H1 (cell line): ENCODE measurements at regions not wholly inside any gene's neighbourhood (a gene's known extent, or its start where the extent isn't known, plus 50 kb on each side); places are given as distances from the start of the nearest gene placed in this dataset.

ENCODE experiments used
- CTCF ChIA-PET: fragments of 300-600 bp; sonication (Branson Sonifier 250); formaldehyde crosslinking; loops from one replicate; lab custom pipeline; 2021; ENCODE audit not compliant: partially characterized antibody; lab: Charles Lee
- POLR2A ChIA-PET: fragments of 300-600 bp; sonication (Branson Sonifier 250); formaldehyde crosslinking; loops from one replicate; lab custom pipeline; 2021; ENCODE audit warnings: inconsistent platforms; ENCODE audit not compliant: partially characterized antibody; lab: Charles Lee
- DNase-seq, 2 experiments: peaks; one replicate each; pipeline versions ENCODE4 v3.0.0 to v3.0.0-alpha.2; 2010 to 2022; ENCODE audit warnings: low spot score in 2 of 2, low read depth in 1 of 2, mixed read lengths in 1 of 2
- FAIRE-seq: peaks from 2 replicates; lab custom pipeline; 2011; peaks lifted over from hg19 to GRCh38; lab: Jason Lieb, UNC
- H2AFZ ChIP-seq: 2 replicates; pipeline ENCODE4 v1.8.1; 2012; ENCODE audit warnings: low read length, inconsistent platforms
- H2AK5ac ChIP-seq: 2 replicates; pipeline ENCODE4 v1.6.1; 2013; ENCODE audit warnings: low read depth, low read length
- H2BK120ac ChIP-seq: replicated peaks from 2 replicates; pipeline ENCODE3; 2013; ENCODE audit warnings: low read depth, low read length, inconsistent platforms
- H2BK12ac ChIP-seq: 2 replicates; pipeline ENCODE4 v1.6.1; 2013; ENCODE audit warnings: low read depth, low read length
- H2BK15ac ChIP-seq: 2 replicates; pipeline ENCODE4 v1.6.1; 2013; ENCODE audit warnings: low read length
- H2BK20ac ChIP-seq: 2 replicates; pipeline ENCODE4 v1.6.1; 2013; ENCODE audit warnings: low read length
- H2BK5ac ChIP-seq: 2 replicates; pipeline ENCODE4 v1.6.1; 2013; ENCODE audit warnings: low read depth, low read length
- H3K14ac ChIP-seq: 2 replicates; pipeline ENCODE4 v1.6.1; 2013; ENCODE audit warnings: inconsistent platforms; ENCODE audit not compliant: insufficient read length
- H3K18ac ChIP-seq: 2 replicates; pipeline ENCODE4 v1.6.1; 2013; ENCODE audit warnings: low read length; ENCODE audit errors: extremely low read depth
- H3K23ac ChIP-seq: 2 replicates; pipeline ENCODE4 v1.6.1; 2013; ENCODE audit warnings: inconsistent platforms; ENCODE audit not compliant: insufficient read length
- H3K23me2 ChIP-seq: 2 replicates; pipeline ENCODE4 v1.6.1; 2013; ENCODE audit warnings: low read depth, low read length
- H3K27ac ChIP-seq: 2 replicates; pipeline ENCODE4 v1.6.1; 2011; ENCODE audit warnings: low read depth, low read length, inconsistent platforms
- H3K27me3 ChIP-seq, 4 experiments: replicated peaks in 1 of 4; 1 replicate in 1 of 4; 2 replicates in 3 of 4; pipeline versions ENCODE4 v1.6.1 to v1.8.1; 2011 to 2013; ENCODE audit warnings: low read length in 3 of 4, mild to moderate bottlenecking in 3 of 4, inconsistent platforms in 2 of 4, mixed read lengths in 2 of 4, moderate library complexity in 1 of 4; ENCODE audit not compliant: control insufficient read depth in 3 of 4, insufficient read depth in 3 of 4; ENCODE audit errors: extremely low read depth in 1 of 4
- H3K36me3 ChIP-seq, 4 experiments: 2 replicates each; pipeline versions ENCODE4 v1.6.1 to v1.8.1; 2011 to 2013; ENCODE audit warnings: mild to moderate bottlenecking in 4 of 4, low read length in 3 of 4, moderate library complexity in 2 of 4, control low read depth in 1 of 4, inconsistent platforms in 1 of 4; ENCODE audit not compliant: insufficient read depth in 4 of 4, control insufficient read depth in 2 of 4
- H3K4ac ChIP-seq: replicated peaks from 2 replicates; pipeline ENCODE3; 2013; ENCODE audit warnings: low read length, low read depth, mixed read lengths, inconsistent platforms; ENCODE audit not compliant: insufficient read length
- H3K4me1 ChIP-seq, 4 experiments: replicated peaks in 1 of 4; 1 replicate in 1 of 4; 2 replicates in 3 of 4; pipeline versions ENCODE4 v1.6.1 to v1.8.1; 2011 to 2013; ENCODE audit warnings: low read length in 3 of 4, inconsistent platforms in 2 of 4, mixed read lengths in 1 of 4; ENCODE audit not compliant: insufficient read depth in 4 of 4, control insufficient read depth in 3 of 4
- H3K4me2 ChIP-seq, 2 experiments: 2 replicates each; pipeline versions ENCODE4 v1.6.1 to v1.8.1; 2011 to 2013; ENCODE audit warnings: low read depth in 2 of 2, low read length in 2 of 2, control low read depth in 1 of 2, inconsistent platforms in 1 of 2, mild to moderate bottlenecking in 1 of 2; ENCODE audit not compliant: insufficient read depth in 1 of 2
- H3K4me3 ChIP-seq, 4 experiments: fragments of 200-600, 300-600 bp in 1 of 4; sonication (generic), shearing (Covaris generic), sonication (Bioruptor Twin) in 1 of 4; 2 replicates each; pipeline versions ENCODE4 v1.5.1 to v1.8.1; 2011 to 2016; ENCODE audit warnings: low read length in 4 of 4, low read depth in 3 of 4, control low read depth in 2 of 4, inconsistent platforms in 2 of 4, mild to moderate bottlenecking in 2 of 4, mixed read lengths in 1 of 4, moderate library complexity in 1 of 4; ENCODE audit not compliant: insufficient read depth in 2 of 4; ENCODE audit errors: extremely low read depth in 1 of 4
- H3K56ac ChIP-seq: replicated peaks from 2 replicates; pipeline ENCODE3; 2013; ENCODE audit warnings: low read depth, mild to moderate bottlenecking, mixed read lengths, low read length, inconsistent platforms; ENCODE audit not compliant: insufficient read length
- H3K79me1 ChIP-seq: 2 replicates; pipeline ENCODE4 v1.6.1; 2013; ENCODE audit warnings: low read depth, low read length, control low read depth
- H3K79me2 ChIP-seq, 2 experiments: 2 replicates each; pipeline versions ENCODE4 v1.6.1 to v1.8.1; 2012 to 2013; ENCODE audit warnings: low read length in 2 of 2, mild to moderate bottlenecking in 2 of 2, inconsistent platforms in 1 of 2; ENCODE audit not compliant: insufficient read depth in 2 of 2, control insufficient read depth in 1 of 2
- H3K9ac ChIP-seq, 4 experiments: replicated peaks in 1 of 4; 1 replicate in 1 of 4; 2 replicates in 3 of 4; pipeline versions ENCODE4 v1.6.1 to v1.8.1; 2011 to 2013; ENCODE audit warnings: low read depth in 3 of 4, low read length in 3 of 4, control low read depth in 2 of 4, mild to moderate bottlenecking in 2 of 4, moderate library complexity in 2 of 4, inconsistent platforms in 1 of 4; ENCODE audit errors: extremely low read depth in 1 of 4
- H3K9me3 ChIP-seq, 2 experiments: 2 replicates each; pipeline versions ENCODE4 v1.6.1 to v1.8.1; 2012 to 2013; ENCODE audit warnings: mild to moderate bottlenecking in 2 of 2, moderate library complexity in 2 of 2, control low read depth in 1 of 2, inconsistent platforms in 1 of 2, low read depth in 1 of 2, low read length in 1 of 2, mixed read lengths in 1 of 2; ENCODE audit not compliant: insufficient read depth in 2 of 2
- H4K20me1 ChIP-seq, 2 experiments: replicated peaks in 1 of 2; 2 replicates each; pipeline versions ENCODE3 to v1.8.1; 2011 to 2013; ENCODE audit warnings: inconsistent platforms in 2 of 2, low read length in 2 of 2, mild to moderate bottlenecking in 1 of 2; ENCODE audit not compliant: insufficient read depth in 2 of 2, control insufficient read depth in 1 of 2
- H4K5ac ChIP-seq: 2 replicates; pipeline ENCODE4 v1.6.1; 2013; ENCODE audit warnings: low read length, low read depth, mixed read lengths, inconsistent platforms; ENCODE audit not compliant: insufficient read length
- H4K8ac ChIP-seq: 2 replicates; pipeline ENCODE4 v1.8.0; 2013; ENCODE audit warnings: mild to moderate bottlenecking, moderate library complexity, low read length, inconsistent platforms; ENCODE audit not compliant: insufficient read depth; ENCODE audit errors: extremely low read depth
- H4K91ac ChIP-seq: replicated peaks from 2 replicates; pipeline ENCODE3; 2013; ENCODE audit warnings: low read length, mixed read lengths, inconsistent platforms; ENCODE audit not compliant: insufficient read length
- ASH2L ChIP-seq: fragments of 200-600, 300-600 bp; sonication (generic); IDR thresholded peaks from one replicate; pipeline ENCODE4 v1.7.1; 2017; ENCODE audit warnings: low read length
- CBX5 ChIP-seq: fragments of 300-800, 300-1000 bp; sonication (generic); IDR thresholded peaks from 2 replicates; pipeline ENCODE4 v1.7.1; 2016; ENCODE audit warnings: antibody characterized with exemption, low read length, low read depth
- CBX8 ChIP-seq: fragments of 300-800, 300-1000 bp; sonication (generic); IDR thresholded peaks from 2 replicates; pipeline ENCODE4 v1.7.1; 2016; ENCODE audit warnings: low read depth, low read length, borderline replicate concordance
- CEBPB ChIP-seq: IDR thresholded peaks from 2 replicates; pipeline ENCODE4 v1.6.1; 2012; ENCODE audit warnings: low read depth, low read length
- CHD2 ChIP-seq: IDR thresholded peaks from 2 replicates; pipeline ENCODE4 v1.6.1; 2012; ENCODE audit warnings: low read length, improper control_type of control experiment
- EZH2 ChIP-seq: fragments of 200-600 bp; sonication (generic); IDR thresholded peaks from 2 replicates; pipeline ENCODE4 v1.7.1; 2012; ENCODE audit warnings: low read depth, mild to moderate bottlenecking, moderate library complexity, low read length, inconsistent platforms; ENCODE audit not compliant: severe bottlenecking
- GTF2F1 ChIP-seq: IDR thresholded peaks from 2 replicates; pipeline ENCODE4 v1.6.1; 2012; ENCODE audit warnings: low read depth, low read length, improper control_type of control experiment, borderline replicate concordance
- KDM4A ChIP-seq: IDR thresholded peaks from one replicate; pipeline ENCODE4 v1.7.1; 2012; ENCODE audit warnings: low read depth, mild to moderate bottlenecking, moderate library complexity, low read length, inconsistent platforms; ENCODE audit not compliant: severe bottlenecking
- NANOG ChIP-seq: IDR thresholded peaks from 2 replicates; pipeline ENCODE4 v1.6.1; 2011; ENCODE audit warnings: low read length, low read depth, mild to moderate bottlenecking, inconsistent platforms; ENCODE audit not compliant: insufficient read depth, poor library complexity, severe bottlenecking
- RXRA ChIP-seq: IDR thresholded peaks from 2 replicates; pipeline ENCODE4 v1.6.1; 2011; ENCODE audit warnings: low read depth, mild to moderate bottlenecking, low read length, moderate library complexity; ENCODE audit not compliant: insufficient read depth
- SIN3A ChIP-seq, 2 experiments: IDR thresholded peaks in 1 of 2; conservative IDR thresholded peaks in 1 of 2; 2 replicates each; pipeline ENCODE4 v1.6.1; 2011 to 2012; ENCODE audit warnings: low read length in 2 of 2, improper control_type of control experiment in 1 of 2, low read depth in 1 of 2, mild to moderate bottlenecking in 1 of 2
- TAF1 ChIP-seq: IDR thresholded peaks from 2 replicates; pipeline ENCODE4 v1.6.1; 2011; ENCODE audit warnings: mild to moderate bottlenecking, low read depth, low read length
- TBP ChIP-seq: IDR thresholded peaks from 2 replicates; pipeline ENCODE4 v1.6.1; 2011; ENCODE audit warnings: low read depth, low read length, improper control_type of control experiment
- ZNF274 ChIP-seq: IDR thresholded peaks from 2 replicates; pipeline ENCODE4 v1.7.0; 2012; ENCODE audit warnings: low read length, borderline replicate concordance; ENCODE audit errors: extremely low read depth
- WGBS, 2 experiments: shearing (Covaris generic) in 1 of 2; methylation state at CpG; one replicate each; pipeline versions ENCODE4 v1.1.6 to v1.1.7; 2013 to 2015; ENCODE audit warnings: low lambda C conversion rate in 2 of 2, mixed read lengths in 2 of 2, inconsistent platforms in 1 of 2, low coverage in 1 of 2, missing lambda C conversion rate in 1 of 2; ENCODE audit not compliant: insufficient replicate concordance in 2 of 2, insufficient coverage in 1 of 2, insufficient read length in 1 of 2; ENCODE audit errors: extremely low coverage in 1 of 2, missing lambda C conversion rate in 1 of 2; 5-methylcytosine and 5-hydroxymethylcytosine counted together
- TF ChIP-seq, protein P1 (sequence below): IDR thresholded peaks from 2 replicates; pipeline ENCODE4 v1.6.1; 2012; ENCODE audit warnings: inconsistent platforms

DNA sequence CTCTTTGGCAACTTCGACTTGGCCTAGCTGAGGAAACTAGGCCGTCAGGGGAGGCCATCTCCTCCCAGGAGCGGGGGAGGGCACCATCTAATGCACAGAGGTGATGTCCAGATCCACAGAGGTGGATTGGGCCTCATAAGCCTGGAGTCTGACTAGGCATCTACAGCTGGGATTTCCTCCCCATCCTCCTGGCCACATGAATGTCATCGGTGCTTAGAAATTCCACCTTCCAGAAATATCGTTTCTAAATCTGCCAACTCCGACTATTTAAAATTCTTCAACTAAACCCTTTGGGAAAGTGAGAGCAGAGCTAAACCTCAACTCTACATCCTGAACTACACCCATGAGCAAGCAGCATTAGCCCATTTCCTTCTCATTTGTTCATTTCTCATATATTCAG is 118.7 kb downstream of the WNT5A start:
- Histone ChIP-seq H2BK5ac (no peak overlapping the region), H4K5ac (no peak overlapping the region), H3K27ac (no peak overlapping the region), H3K9ac (no peak overlapping the region), H4K91ac (no peak overlapping the region), H3K9me3 (no peaks in the 10 kb centered on the region), H2AFZ (no peak overlapping the region), H2AK5ac (no peak overlapping the region), H3K4me1 (no peaks in the 10 kb centered on the region), H2BK20ac (no peak overlapping the region), H3K79me2 (no peaks in the 10 kb centered on the region), H3K56ac (no peak overlapping the region), H3K4ac (no peak overlapping the region), H3K4me3 (no peak overlapping the region), H2BK12ac (no peak overlapping the region), H3K14ac (no peak overlapping the region), H3K23me2 (no peaks in the 10 kb centered on the region; the same call in 1 of the 2 replicates), H4K20me1 (no peaks in the 10 kb centered on the region), H3K4me2 (no peak overlapping the region), H3K79me1 (no peaks in the 10 kb centered on the region), H3K27me3 (no peaks in the 10 kb centered on the region), H4K8ac (no peak overlapping the region), H3K18ac (no peak overlapping the region), H3K36me3 (no peaks in the 10 kb centered on the region), H2BK15ac (no peak overlapping the region), H3K23ac (no peak overlapping the region), H2BK120ac (no peak overlapping the region)
- WGBS, 2 experiments: 93% methylated on average over 6 of the region's 6 CpGs; no CpG with 5 or more reads in 1 of the 2 experiments
- ChIA-PET POLR2A (no interaction called here), CTCF (no interaction called here)
- no peak for DNase-seq
- FAIRE-seq: no peak
- TF ChIP-seq KDM4A (no peak), ASH2L (no peak), CBX5 (no peak), NANOG (no peak), TAF1 (no peak), ZNF274 (no peak), CHD2 (no peak), TBP (no peak), GTF2F1 (no peak), RXRA (no peak), CEBPB (no peak), SIN3A (conservative IDR thresholded peaks at IDR 0.05 in 1 of 2, IDR thresholded peaks at IDR 0.05 in 1 of 2; ENCODE audit: low read depth in 1 of 2, low read length in 2 of 2) (no peak), EZH2 (no peak), CBX8 (no peak)
- TF ChIP-seq, protein P1, sequence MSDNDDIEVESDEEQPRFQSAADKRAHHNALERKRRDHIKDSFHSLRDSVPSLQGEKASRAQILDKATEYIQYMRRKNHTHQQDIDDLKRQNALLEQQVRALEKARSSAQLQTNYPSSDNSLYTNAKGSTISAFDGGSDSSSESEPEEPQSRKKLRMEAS: no peak
